Neural progenitor cell (in vitro differentiated cells): ENCODE measurements at regions not wholly inside any gene's neighbourhood (a gene's known extent, or its start where the extent isn't known, plus 50 kb on each side); places are given as distances from the start of the nearest gene placed in this dataset.

Source experiments
- CTCF ChIP-seq: fragments of 200-600 bp; sonication (generic); IDR thresholded peaks from 2 replicates; pipeline ENCODE4 v1.5.1; 2017; ENCODE audit warnings: antibody characterized with exemption, mild to moderate bottlenecking
- EZH2 ChIP-seq: fragments of 200-600 bp; sonication (generic); IDR thresholded peaks from 2 replicates; pipeline ENCODE4 v1.6.1; 2017; ENCODE audit warnings: antibody characterized with exemption, mild to moderate bottlenecking, moderate library complexity
- EZH2phosphoT487 ChIP-seq: fragments of 200-600 bp; sonication (generic); IDR thresholded peaks from 2 replicates; pipeline ENCODE4 v1.6.1; 2017; ENCODE audit warnings: antibody characterized with exemption

GRCh38 chr10:32171204-32171603 lies 115.0 kb upstream of the KIF5B start:
- TF ChIP-seq EZH2phosphoT487 (no peak), CTCF (no peak), EZH2 (no peak)
